NCI-H128 (cell line): ENCODE measurements at regions not wholly inside any gene's neighbourhood (a gene's known extent, or its start where the extent isn't known, plus 50 kb on each side); places are given as distances from the start of the nearest gene placed in this dataset.
"Not testable (repeated sequence)": the region's sequence is repeated elsewhere in the genome, so short reads cannot be mapped to it uniquely, and the experiment has no call there.

Source experiments
- DNase-seq: peaks from one replicate; lab custom pipeline; 2025; ENCODE audit not compliant: unreplicated experiment; lab: John Stamatoyannopoulos, UW

GRCh38 chr18:66300141-66300540 is 303.7 kb downstream of the CDH19 start:
- no peak for DNase-seq

- no peak for DNase-seq
These were observed 323.4 kb downstream of the CDH19 start for GRCh38 chr18:66280470-66280869.

- no peak for DNase-seq
These were observed 331.9 kb downstream of the CDH19 start for GRCh38 chr18:66271962-66272361.

GRCh38 chr18:66264130-66264529 is 339.8 kb downstream of the CDH19 start:
- no peak for DNase-seq

- no peak for DNase-seq
These were observed 349.8 kb downstream of the CDH19 start for GRCh38 chr18:66254121-66254520.

GRCh38 chr18:66252703-66253102 is 351.2 kb downstream of the CDH19 start:
- DNase-seq, result no peak

GRCh38 chr18:66235206-66235605 is 368.7 kb downstream of the CDH19 start:
- DNase-seq, result no peak

- DNase-seq, result no peak
These were observed 377.1 kb downstream of the CDH19 start for GRCh38 chr18:66226782-66227181.

GRCh38 chr18:66223317-66223716 is 380.6 kb downstream of the CDH19 start:
- not testable (repeated sequence) for DNase-seq

- no peak for DNase-seq
These were observed 381.7 kb downstream of the CDH19 start for GRCh38 chr18:66222174-66222573.

- no peak for DNase-seq
These were observed 384.1 kb downstream of the CDH19 start for GRCh38 chr18:66219817-66220216.

- no peak for DNase-seq
These were observed 392.1 kb downstream of the CDH19 start for GRCh38 chr18:66211749-66212148.

- no peak for DNase-seq
These were observed 393.0 kb downstream of the CDH19 start for GRCh38 chr18:66210875-66211274.

- DNase-seq, result no peak
These were observed 394.2 kb downstream of the CDH19 start for GRCh38 chr18:66209656-66210055.

GRCh38 chr18:66196805-66197204 is 407.1 kb downstream of the CDH19 start:
- no peak for DNase-seq

GRCh38 chr18:66193938-66194337 is 410.0 kb downstream of the CDH19 start:
- no peak for DNase-seq

GRCh38 chr18:66193394-66193793 is 410.5 kb downstream of the CDH19 start:
- no peak for DNase-seq

GRCh38 chr18:66168685-66169235 is 417.9 kb downstream of the CDH7 start:
- no peak for DNase-seq

GRCh38 chr18:66167829-66168684 is 417.2 kb downstream of the CDH7 start:
- no peak for DNase-seq

GRCh38 chr18:66160007-66160406 is 409.2 kb downstream of the CDH7 start:
- DNase-seq, result no peak

GRCh38 chr18:66159451-66159850 is 408.6 kb downstream of the CDH7 start:
- no peak for DNase-seq

GRCh38 chr18:66156946-66157687 is 406.3 kb downstream of the CDH7 start:
- DNase-seq, result no peak
